ENCODE measurements at regions not wholly inside any gene's neighbourhood (a gene's known extent, or its start where the extent isn't known, plus 50 kb on each side); places are given as distances from the start of the nearest gene placed in this dataset.
A peak's percentile ranks its signal among the peaks of the same experiment; 100 is the strongest.
"Not testable (repeated sequence)": the region's sequence is repeated elsewhere in the genome, so short reads cannot be mapped to it uniquely, and the experiment has no call there.

DNA sequence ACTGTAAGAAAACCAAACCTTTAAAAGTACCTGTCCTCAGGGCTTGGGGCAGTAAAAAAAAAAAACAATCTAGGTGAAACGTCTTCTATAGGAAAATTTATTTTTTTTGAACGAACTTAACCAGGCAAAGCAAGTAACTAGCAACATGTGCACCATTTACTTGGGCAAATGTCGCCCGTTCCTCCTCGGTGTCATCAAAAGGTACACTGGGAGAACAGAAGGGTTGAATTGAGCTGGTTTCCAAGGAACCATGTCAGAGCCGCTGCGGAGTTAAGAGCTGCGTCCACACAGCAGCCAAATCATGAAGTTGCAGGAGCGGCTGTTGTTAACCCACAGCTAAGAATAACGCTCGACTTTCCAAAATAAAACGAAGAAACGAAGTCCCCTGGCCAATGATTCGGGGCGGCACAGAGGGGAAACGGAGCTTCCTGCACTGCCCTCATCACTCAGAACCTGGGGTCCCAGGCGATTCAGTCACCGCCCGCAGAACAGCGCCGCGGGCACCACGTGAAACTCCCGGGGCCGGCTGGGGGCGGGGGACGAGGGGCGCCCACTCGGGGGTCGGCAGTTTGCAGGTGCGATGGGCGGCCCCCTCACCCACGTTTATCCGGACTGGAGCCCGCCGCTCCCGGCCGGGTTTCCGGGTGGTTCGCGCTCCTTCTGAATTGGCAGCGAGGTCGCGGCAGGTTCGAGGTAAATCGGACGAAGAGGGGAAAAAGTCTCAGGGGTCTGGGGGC is 53.6 kb upstream of the PLGLB1 start:
- ATAC-seq; H3K27me3 ChIP-seq; H3K4me1 ChIP-seq; FAIRE-seq; H3K36me3 ChIP-seq; H3K9me3 ChIP-seq; intact Hi-C loops (cut with DNase I): not testable (repeated sequence)
- 0 to 1% methylated on average over 13 to 45 of the region's 47 CpGs for WGBS, 2 donors
- Histone ChIP-seq H3K27ac (peak overlapping the region; percentile 88 to 96 (median 92)), H3K4me3 (peak overlapping the region; percentile 34 to 66 (median 58))
- peak in 5 of 6 donors; percentile 28 to 72 (median 32) for DNase-seq

DNA sequence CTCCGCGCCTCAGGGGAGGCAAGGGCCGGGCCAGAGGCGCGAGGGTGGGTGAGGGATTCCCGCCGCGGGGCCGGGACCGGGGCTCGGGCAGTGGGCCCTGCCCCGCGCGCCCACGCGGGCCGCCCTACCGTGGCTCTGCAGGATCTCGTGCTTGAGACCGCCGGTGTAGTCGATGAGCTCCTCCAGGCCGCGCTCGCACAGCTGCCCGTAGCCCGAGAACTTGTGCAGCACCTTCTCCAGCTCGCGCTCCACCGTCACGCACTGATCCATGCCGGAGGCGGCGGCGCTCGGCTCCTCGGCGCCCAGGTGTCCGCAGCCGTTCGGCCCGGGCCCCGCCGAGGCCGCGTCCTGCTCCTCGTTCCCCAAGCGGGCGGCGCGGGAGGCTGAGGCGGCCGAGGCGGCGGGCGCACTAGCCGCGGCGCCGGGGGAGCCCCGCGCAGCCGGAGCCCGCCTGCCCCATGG is 54.2 kb upstream of the PLGLB1 start:
- H3K36me3 ChIP-seq; H3K9me3 ChIP-seq; intact Hi-C loops (cut with DNase I); H3K27me3 ChIP-seq; FAIRE-seq; H3K4me1 ChIP-seq: not testable (repeated sequence)
- H3K27ac ChIP-seq: peak overlapping the region; percentile 88 to 96 (median 92)
- ATAC-seq: peak; percentile 5 to 40 (median 16)
- DNase-seq: peak; percentile 46 to 86 (median 63)
- 0% methylated on average over 16 to 61 of the region's 64 CpGs for WGBS, 2 donors
- H3K4me3 ChIP-seq: peak overlapping the region; percentile 34 to 66 (median 58)

DNA sequence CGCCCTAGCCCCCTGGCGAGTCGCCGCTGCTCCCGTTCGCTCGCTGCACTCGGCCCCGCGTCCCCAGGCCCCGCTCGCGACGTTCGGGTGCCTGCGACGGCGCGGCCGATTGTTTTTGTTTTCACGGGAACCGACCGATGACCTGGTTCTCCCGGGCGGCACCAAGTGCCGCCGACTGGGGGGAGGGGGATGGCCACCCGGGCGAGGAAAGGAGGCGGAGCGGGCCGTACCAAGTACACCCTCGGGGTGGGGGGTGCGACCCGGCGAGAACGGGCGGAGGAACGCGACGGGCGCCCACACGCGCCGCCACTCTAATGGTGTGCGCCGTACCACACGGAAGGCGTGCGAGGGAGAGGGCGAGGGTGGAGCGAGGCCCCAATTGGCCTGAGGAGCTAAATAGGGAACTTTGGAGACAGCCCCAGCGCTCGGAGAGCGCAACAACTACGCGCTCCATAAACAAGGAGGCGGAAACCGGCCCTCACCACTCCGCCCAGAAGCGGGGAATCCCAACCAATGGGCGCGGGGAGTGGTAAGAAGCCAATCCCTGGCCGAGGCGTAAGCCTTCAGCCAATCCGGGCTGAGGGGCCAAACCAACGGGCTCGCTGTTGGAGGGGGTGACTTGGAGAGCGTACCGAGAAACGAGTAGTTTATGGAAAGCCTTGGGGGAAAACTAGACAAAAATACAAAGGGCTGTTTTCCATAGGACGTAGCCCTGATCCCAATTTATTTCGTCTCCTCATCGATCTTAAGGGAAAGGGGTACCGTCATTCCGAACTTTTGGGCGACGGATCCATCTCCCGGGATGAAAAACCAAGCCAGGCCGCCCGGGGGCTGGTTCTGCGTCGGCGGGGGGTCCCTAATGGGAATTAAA is 54.8 kb upstream of the PLGLB1 start:
- H3K36me3 ChIP-seq; H3K4me1 ChIP-seq; H3K27me3 ChIP-seq; H3K9me3 ChIP-seq; intact Hi-C loops (cut with DNase I): not testable (repeated sequence)
- ATAC-seq (peak; percentile 93 to 97 (median 94)), DNase-seq (peak; percentile 92 to 95 (median 93)), FAIRE-seq (peak; percentile 75)
- peak overlapping the region; percentile 88 to 96 (median 92) for H3K27ac ChIP-seq
- WGBS, 2 donors: 0% methylated on average over 37 to 78 of the region's 84 CpGs
- H3K4me3 ChIP-seq: peak overlapping the region; percentile 34 to 66 (median 58)

DNA sequence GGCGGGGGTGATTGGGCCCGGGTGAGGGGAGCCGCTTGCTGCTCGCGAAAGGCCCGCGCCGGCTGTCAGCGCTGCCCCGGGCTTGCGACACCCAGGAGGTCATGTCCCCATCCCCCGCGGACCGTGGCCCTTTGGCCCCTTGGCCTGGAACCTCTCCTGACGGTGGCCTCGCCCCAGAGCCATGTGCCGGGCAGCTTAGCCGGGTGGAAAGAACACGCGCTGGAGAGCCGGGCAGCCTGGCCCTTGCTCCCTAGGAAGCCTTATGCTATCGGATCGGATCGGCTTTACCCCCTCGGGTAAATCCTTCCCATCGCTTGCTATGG is 55.4 kb upstream of the PLGLB1 start:
- DNase-seq; H3K36me3 ChIP-seq; intact Hi-C loops (cut with DNase I); FAIRE-seq; H3K9me3 ChIP-seq; H3K27me3 ChIP-seq; H3K4me1 ChIP-seq: not testable (repeated sequence)
- 0 to 7% methylated on average over 1 of the region's 26 CpGs for WGBS, 2 donors
- peak; percentile 38 to 62 (median 50) for ATAC-seq
- peak overlapping the region; percentile 88 to 96 (median 92) for H3K27ac ChIP-seq
- peak overlapping the region; percentile 28 to 66 (median 48) for H3K4me3 ChIP-seq

DNA sequence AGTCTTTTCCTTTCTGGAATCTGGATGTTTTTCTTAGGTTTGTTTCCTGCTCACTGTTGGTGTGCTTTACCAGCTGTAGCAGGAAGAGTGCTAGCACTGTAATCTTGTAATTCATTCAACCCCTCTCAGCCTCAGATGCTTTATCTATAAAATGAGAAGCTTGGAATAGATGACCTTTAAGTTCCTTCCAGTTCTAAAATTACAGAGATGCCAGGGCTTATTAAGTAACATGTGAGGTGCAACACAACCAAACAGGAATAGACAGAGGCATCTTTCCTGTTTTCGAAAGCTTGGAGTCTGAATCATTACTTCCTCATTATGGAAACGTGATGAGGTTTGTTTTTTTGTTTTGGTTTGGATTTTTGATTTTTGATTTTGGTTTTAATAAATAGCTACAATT is 60.1 kb upstream of the PLGLB1 start:
- FAIRE-seq; H3K27me3 ChIP-seq; ATAC-seq; H3K9me3 ChIP-seq; H3K4me3 ChIP-seq; DNase-seq; H3K36me3 ChIP-seq; H3K4me1 ChIP-seq; H3K27ac ChIP-seq; intact Hi-C loops (cut with DNase I): not testable (repeated sequence)
- WGBS, 2 donors: no CpG with 5 or more reads among the region's 2 CpGs

DNA sequence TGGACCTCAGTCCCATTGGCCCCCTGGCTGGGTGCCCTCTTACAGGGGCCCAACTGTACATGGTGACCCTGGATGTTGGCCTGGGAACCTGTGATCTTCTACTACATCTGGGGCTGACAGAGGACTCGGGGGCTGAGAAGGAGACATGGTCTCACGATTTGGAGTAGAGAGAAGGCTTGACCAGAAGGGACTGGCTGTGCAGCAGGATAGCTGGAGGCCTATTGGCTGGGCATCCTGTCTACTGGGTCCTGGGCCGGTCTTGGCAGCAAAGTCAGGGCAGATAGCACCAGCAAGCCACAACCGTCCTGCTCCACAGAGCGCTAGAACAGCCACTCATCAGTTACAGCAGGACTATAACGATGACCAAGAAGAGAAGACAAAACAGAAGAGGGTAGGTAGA is 66.4 kb upstream of the PLGLB1 start:
- H3K4me3 ChIP-seq; FAIRE-seq; H3K27ac ChIP-seq; intact Hi-C loops (cut with DNase I); H3K27me3 ChIP-seq; ATAC-seq; H3K36me3 ChIP-seq; H3K4me1 ChIP-seq; H3K9me3 ChIP-seq: not testable (repeated sequence)
- DNase-seq: peak in 1 of 6 donors; percentile 14
- 82 to 84% methylated on average over 6 of the region's 6 CpGs for WGBS, 2 donors

DNA sequence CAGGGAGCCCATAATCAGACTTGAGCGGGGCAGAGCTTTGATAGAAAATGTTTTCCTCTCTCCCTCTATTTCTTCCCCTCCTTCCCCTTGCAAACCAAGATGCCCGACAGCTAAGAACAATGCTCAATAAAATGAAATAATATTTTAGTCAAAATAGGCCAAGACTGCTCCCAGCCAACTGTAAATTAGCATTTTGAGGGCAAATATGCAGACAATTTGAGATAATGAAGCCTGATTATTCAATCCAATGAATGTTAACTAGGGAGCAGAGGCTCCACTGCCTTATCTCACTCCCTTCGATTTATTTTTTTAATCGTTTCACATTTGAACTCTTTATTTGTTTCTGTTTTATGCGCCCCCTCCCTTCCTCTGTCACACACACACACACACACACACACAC is 67.8 kb upstream of the PLGLB1 start:
- FAIRE-seq; intact Hi-C loops (cut with DNase I): not testable (repeated sequence)
- WGBS, 2 donors: 88 to 100% methylated on average over 1 of the region's 5 CpGs

DNA sequence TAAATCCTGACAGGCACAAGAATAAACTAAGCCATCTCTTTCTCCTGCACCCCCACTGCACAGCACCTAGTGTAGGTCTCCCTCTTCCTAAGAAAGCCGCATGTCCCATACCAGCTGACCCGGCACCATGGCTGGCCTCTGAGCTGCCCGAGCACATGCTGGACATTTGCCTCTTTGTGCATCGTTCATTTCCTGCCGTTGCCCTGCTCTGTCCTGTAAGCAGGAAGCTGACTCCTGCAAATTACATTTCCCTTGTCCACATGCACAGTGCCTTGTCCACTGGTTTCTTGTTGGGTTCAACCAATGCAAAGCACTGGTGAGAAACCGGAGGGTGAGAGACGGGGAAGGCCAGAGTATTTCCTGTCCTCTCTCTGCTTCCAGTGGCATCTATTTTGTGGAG is 71.6 kb upstream of the PLGLB1 start:
- peak in 1 of 4 donors; percentile 46 for ATAC-seq
- FAIRE-seq; H3K4me3 ChIP-seq; H3K36me3 ChIP-seq; intact Hi-C loops (cut with DNase I); H3K27ac ChIP-seq; H3K9me3 ChIP-seq; H3K4me1 ChIP-seq; DNase-seq; H3K27me3 ChIP-seq: not testable (repeated sequence)
- 88 to 100% methylated on average over 2 to 3 of the region's 7 CpGs for WGBS, 2 donors

More for the DNA sequence above, 67.8 kb upstream of the PLGLB1 start:
- H3K4me3 ChIP-seq, ATAC-seq, DNase-seq, H3K27ac ChIP-seq, H3K27me3 ChIP-seq, H3K4me1 ChIP-seq, H3K36me3 ChIP-seq, H3K9me3 ChIP-seq: not testable (repeated sequence)

DNA sequence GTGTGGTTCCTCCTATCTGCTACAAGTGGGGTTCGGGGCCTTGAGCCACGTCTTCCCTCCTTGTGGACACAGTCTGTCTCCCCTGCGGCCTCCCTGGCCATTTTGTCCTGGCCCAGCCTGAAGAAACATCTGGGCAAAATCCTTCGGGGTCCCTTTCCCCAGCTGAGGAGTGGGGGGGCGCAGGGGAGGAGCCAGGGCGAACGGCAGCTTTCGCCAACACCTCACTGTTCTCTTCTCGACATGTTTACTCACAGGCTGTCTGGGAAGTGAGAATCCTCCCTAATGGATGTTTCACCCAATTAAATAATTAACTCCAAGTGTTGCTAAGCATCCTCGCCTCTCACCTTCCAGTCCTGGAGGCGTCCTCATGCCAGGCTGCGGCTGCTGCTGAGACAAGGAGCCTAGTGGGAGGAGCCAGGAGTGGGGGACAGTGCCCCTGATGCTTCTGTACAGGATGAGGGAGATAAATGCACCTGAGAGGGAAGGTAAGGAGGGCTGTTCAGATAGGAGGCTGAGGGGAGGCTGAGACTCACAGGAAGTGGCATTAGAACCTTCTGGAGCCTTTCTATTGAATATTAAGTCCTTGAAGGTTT is 72.4 kb upstream of the PLGLB1 start:
- intact Hi-C loops (cut with DNase I): not testable (repeated sequence)

DNA sequence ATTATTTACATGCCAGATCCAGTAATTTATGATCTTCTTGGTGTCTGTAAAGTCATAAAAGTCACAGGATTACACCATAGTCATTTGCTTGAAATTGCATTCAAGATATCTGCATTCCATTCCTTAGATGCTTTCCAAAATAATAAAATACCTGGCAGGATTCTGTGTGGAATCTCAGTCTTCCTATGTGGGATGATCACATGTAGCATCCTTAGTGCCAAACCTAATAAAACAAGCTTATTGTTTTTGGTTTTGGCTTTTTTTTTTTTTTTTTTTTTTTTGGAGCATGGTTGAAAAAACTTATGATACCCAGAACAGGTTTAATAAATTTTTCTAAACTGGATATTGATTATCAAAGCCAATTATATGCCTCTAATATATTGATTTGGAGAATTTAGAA is 74.2 kb upstream of the PLGLB1 start:
- H3K9me3 ChIP-seq; ATAC-seq; intact Hi-C loops (cut with DNase I); FAIRE-seq; H3K36me3 ChIP-seq; H3K4me1 ChIP-seq; H3K27me3 ChIP-seq; H3K27ac ChIP-seq; H3K4me3 ChIP-seq; DNase-seq: not testable (repeated sequence)

More for the DNA sequence above, 72.4 kb upstream of the PLGLB1 start:
- not testable (repeated sequence) for H3K36me3 ChIP-seq, H3K9me3 ChIP-seq, FAIRE-seq, H3K27me3 ChIP-seq, H3K27ac ChIP-seq, H3K4me1 ChIP-seq, H3K4me3 ChIP-seq
- peak in 1 of 6 donors; percentile 21 for DNase-seq
- whole genome bisulfite sequencing, 2 donors: 53 to 62% methylated on average over 6 to 9 of the region's 12 CpGs
- ATAC-seq: peak in 2 of 4 donors; percentile 55 to 65

DNA sequence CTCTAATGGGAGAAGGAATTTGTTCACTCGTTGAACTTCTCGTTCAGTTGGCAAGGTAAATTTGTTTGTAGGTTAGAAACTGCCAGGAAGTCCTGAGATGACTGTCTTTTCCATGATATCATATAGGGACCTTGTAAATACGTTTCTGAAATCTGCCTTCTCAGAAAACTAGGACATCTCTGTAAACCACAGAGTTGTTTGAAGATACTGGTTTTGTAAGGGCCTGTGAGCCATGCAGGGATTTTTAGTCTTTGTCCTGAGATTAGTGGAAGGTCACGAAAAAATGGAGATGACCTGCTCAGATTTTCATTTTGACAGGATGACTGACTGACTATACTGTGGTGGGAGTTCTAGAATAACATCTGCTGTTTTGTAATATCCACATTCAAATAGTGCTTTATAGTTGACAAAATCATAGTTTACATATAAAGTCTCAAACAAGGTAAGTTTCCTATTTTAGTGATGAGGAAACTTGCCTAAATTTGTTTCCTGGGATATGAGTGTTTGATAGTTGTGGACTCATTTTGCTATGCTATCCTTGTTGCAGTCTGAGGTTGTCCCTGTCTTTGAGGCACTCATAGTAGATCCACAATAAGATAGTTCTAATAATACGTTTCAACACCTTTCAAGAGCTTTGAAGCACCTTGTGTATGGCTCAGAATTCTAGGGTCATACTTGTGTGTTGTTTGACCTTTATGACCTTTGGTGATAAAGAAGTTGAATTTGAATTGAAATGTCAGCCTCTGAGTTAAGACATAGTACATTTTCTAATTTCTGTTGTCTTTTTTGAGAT is 107.3 kb upstream of the PLGLB1 start:
- ATAC-seq; H3K27ac ChIP-seq; H3K27me3 ChIP-seq; FAIRE-seq; intact Hi-C loops (cut with DNase I); H3K9me3 ChIP-seq; DNase-seq; H3K4me3 ChIP-seq; H3K4me1 ChIP-seq; H3K36me3 ChIP-seq: not testable (repeated sequence)
- 44 to 46% methylated on average over 3 of the region's 5 CpGs for WGBS, 2 donors

Measured in pancreas (tissue), 10 donors.